Brain microvascular endothelial cell (primary cell): ENCODE measurements at regions not wholly inside any gene's neighbourhood (a gene's known extent, or its start where the extent isn't known, plus 50 kb on each side); places are given as distances from the start of the nearest gene placed in this dataset.
"Not testable (repeated sequence)": the region's sequence is repeated elsewhere in the genome, so short reads cannot be mapped to it uniquely, and the experiment has no call there.

Source experiments
- DNase-seq: peaks from one replicate; pipeline ENCODE4 v3.0.0-alpha.2; 2020
- H3K27ac ChIP-seq: fragments of 250-450 bp; sonication (Bioruptor Pico); 2 replicates; pipeline ENCODE4 v1.5.1; 2020; ENCODE audit warnings: mild to moderate bottlenecking, moderate library complexity
- H3K27me3 ChIP-seq: fragments of 250-450 bp; sonication (Bioruptor Pico); replicated peaks from 2 replicates; pipeline ENCODE4 v1.5.1; 2020; ENCODE audit warnings: mild to moderate bottlenecking
- H3K36me3 ChIP-seq: fragments of 250-450 bp; sonication (Bioruptor Pico); replicated peaks from 2 replicates; pipeline ENCODE4 v1.5.1; 2020; ENCODE audit warnings: mild to moderate bottlenecking
- H3K4me3 ChIP-seq: 2 replicates; pipeline ENCODE4 v1.5.1; 2011; ENCODE audit warnings: low read depth, mild to moderate bottlenecking, control low read depth, low read length, moderate library complexity
- in situ Hi-C: cut with HindIII; loops from 2 replicates; pipeline ENCODE4 v1.10.0; 2017; ENCODE audit warnings: low sequenced_read_pairs, low pct_ligation_motif_present
- TF ChIP-seq, protein P1 (sequence below): IDR thresholded peaks from 2 replicates; pipeline ENCODE4 v1.5.1; 2011; ENCODE audit warnings: low read depth, mild to moderate bottlenecking, moderate library complexity, low read length, control low read depth, inconsistent platforms; ENCODE audit errors: missing control alignments

- peak; percentile 0 for DNase-seq
- H3K27ac ChIP-seq = no peak overlapping the region
- no peaks in the 10 kb centered on the region for H3K36me3 ChIP-seq
- in situ Hi-C loops = no loop called here
- no peak overlapping the region for H3K4me3 ChIP-seq
- TF ChIP-seq, protein P1, sequence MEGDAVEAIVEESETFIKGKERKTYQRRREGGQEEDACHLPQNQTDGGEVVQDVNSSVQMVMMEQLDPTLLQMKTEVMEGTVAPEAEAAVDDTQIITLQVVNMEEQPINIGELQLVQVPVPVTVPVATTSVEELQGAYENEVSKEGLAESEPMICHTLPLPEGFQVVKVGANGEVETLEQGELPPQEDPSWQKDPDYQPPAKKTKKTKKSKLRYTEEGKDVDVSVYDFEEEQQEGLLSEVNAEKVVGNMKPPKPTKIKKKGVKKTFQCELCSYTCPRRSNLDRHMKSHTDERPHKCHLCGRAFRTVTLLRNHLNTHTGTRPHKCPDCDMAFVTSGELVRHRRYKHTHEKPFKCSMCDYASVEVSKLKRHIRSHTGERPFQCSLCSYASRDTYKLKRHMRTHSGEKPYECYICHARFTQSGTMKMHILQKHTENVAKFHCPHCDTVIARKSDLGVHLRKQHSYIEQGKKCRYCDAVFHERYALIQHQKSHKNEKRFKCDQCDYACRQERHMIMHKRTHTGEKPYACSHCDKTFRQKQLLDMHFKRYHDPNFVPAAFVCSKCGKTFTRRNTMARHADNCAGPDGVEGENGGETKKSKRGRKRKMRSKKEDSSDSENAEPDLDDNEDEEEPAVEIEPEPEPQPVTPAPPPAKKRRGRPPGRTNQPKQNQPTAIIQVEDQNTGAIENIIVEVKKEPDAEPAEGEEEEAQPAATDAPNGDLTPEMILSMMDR = no peak
- H3K27me3 ChIP-seq = no peaks in the 10 kb centered on the region
Observed at GRCh38 chr6:86192123-86192522, 549.4 kb upstream of the SYNCRIP start.

DNA sequence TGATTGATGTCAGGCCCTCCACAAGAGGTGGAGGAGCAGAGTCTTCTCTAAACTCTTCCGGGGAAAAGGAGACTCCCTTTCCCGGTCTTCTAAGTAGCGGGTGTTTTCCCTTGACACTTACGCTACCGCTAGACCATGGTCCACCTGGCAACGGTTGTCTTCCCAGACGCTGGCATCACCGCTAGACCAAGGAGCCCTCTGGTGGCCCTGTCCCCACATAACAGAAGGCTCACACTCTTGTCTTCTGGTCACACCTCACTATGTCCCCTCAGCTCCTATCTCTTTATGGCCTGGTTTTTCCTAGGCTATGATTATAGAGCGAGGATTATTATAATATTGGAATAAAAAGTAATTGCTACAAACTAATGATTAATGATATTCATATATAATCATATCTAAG, 532.5 kb upstream of the SYNCRIP start:
- DNase-seq, H3K27ac ChIP-seq, H3K36me3 ChIP-seq, in situ Hi-C loops, H3K27me3 ChIP-seq, H3K4me3 ChIP-seq: not testable (repeated sequence)

DNA sequence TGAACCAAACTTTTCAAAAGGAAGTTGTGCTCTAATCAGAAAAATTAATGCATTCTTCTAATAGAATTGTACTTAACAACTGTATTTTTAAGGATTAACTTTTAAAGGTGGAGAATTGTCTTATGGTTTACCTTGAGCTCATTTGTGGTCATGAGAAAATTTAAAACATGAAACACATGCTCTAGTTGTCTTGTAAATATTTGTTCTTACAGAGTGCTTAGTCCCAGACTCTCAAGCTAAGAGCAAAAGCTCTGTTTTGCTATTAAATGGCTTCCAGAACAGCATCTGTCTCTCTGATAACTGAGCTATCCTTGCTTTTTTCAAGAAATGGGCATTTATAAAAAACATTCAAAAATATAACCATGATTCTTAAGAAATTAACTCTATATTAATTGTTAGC, 512.2 kb upstream of the SYNCRIP start:
- TF ChIP-seq, protein P1 = no peak
- in situ Hi-C loops = no loop called here
- no peak overlapping the region for H3K4me3 ChIP-seq

GRCh38 chr6:86153521-86153920, 510.8 kb upstream of the SYNCRIP start:
- Histone ChIP-seq H3K27me3 (no peaks in the 10 kb centered on the region), H3K27ac (no peak overlapping the region), H3K4me3 (no peak overlapping the region), H3K36me3 (no peaks in the 10 kb centered on the region)
- TF ChIP-seq, protein P1 = no peak
- in situ Hi-C loops = no loop called here
- no peak for DNase-seq

More for the DNA sequence above, 512.2 kb upstream of the SYNCRIP start:
- no peaks in the 10 kb centered on the region for H3K27me3 ChIP-seq
- no peak for DNase-seq
- no peaks in the 10 kb centered on the region for H3K36me3 ChIP-seq
- H3K27ac ChIP-seq = no peak overlapping the region

- Histone ChIP-seq H3K36me3 (no peaks in the 10 kb centered on the region), H3K4me3 (no peak overlapping the region), H3K27ac (no peak overlapping the region), H3K27me3 (no peaks in the 10 kb centered on the region)
- in situ Hi-C loops = no loop called here
- TF ChIP-seq, protein P1 = no peak
- DNase-seq = no peak
Observed at GRCh38 chr6:86152546-86152945, 509.9 kb upstream of the SYNCRIP start.

DNA sequence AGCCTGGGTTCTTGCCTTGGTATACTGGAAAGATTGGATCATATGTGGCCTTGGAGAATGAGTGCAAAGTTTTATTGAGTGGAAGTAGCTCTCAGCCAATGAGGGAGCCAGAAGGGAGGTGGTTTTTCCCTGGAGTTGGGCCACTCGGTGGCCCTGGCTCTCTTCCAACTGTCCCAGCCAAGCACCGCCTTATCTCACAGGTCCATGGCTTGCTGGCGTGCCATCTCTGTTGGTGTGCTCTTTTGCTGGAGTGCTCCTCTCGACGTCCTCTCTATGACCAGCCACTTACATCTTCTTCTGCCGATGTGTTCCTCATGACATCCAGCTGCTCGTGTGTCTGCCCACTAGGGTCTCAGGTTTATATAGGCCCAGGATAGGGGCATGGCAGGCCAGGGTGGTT, 505.9 kb upstream of the SYNCRIP start:
- Histone ChIP-seq H3K27ac (no peak overlapping the region), H3K36me3 (no peaks in the 10 kb centered on the region), H3K27me3 (no peaks in the 10 kb centered on the region), H3K4me3 (no peak overlapping the region)
- in situ Hi-C loops = no loop called here
- no peak for DNase-seq
- TF ChIP-seq, protein P1 = no peak
